Activated CD4-positive, alpha-beta T cell treated with anti-CD3 and anti-CD28 coated beads, Interleukin-2, Interleukin-6, amounts not matched to agents 100 ng/mL and 50 ng/mL, durations not matched to agents 16 hours and 8 hours (primary cell): ENCODE measurements at regions not wholly inside any gene's neighbourhood (a gene's known extent, or its start where the extent isn't known, plus 50 kb on each side); places are given as distances from the start of the nearest gene placed in this dataset.

Experiments
- DNase-seq: peaks from one replicate; pipeline ENCODE4 v3.0.0-alpha.2; 2020

GRCh38 chr14:104444159-104445030 lies 135.2 kb upstream of the C14orf180 start:
- DNase-seq: no peak

- DNase-seq: no peak
Observed at GRCh38 chr14:104445086-104445485, 134.5 kb upstream of the C14orf180 start.

DNA sequence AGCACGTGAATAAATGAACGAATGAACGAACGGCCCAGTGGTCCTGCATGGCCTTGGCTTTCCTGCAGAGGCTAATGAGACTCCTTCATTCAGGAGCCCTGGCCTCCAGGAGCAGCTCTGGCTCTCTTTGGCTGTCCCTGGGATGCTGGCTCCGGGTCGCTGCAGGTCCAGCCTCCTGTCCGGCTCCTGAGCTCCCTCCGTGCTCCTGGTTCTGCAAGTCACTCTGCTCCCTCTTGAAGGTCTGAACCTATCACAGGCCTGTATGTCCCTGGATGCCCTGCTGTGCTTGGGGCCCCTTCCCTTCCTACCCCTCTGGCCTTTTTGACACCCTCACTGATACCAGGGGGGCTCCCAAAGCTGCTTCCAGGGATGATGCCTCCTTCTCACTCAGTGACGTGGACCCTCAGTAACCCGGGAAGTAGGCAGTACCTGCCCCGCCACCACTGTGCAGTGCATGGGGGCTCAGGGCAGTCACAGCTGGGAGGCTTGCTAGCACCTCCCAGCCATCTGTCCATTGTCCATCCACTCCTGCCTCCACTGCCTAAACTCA lies 133.7 kb upstream of the C14orf180 start:
- DNase-seq: no peak

- no peak for DNase-seq
Observed at GRCh38 chr14:104446611-104447010, 133.0 kb upstream of the C14orf180 start.

DNA sequence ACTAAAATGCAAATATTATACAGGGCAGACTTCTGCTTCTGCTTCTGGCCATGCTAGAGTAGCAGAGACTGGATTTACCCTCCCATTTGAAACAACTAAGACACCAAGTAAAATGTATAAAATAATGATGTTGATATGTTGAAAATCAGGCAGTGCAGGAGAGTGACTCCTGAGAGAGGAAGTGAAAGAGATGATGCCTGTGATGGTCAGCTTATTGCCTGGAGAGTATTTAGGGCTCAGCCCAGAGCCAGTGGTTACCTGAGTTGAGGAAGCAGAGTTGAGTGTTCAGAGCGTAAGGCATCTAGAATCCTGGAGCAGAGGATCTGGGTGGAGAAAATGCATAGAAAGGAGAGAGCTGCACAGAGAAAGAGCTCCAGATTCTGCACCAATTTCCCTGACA lies 131.8 kb upstream of the C14orf180 start:
- DNase-seq: no peak

GRCh38 chr14:104448321-104448720 lies 131.2 kb upstream of the C14orf180 start:
- no peak for DNase-seq

GRCh38 chr14:104448721-104449120 lies 130.8 kb upstream of the C14orf180 start:
- DNase-seq: no peak

- DNase-seq: no peak
Observed at GRCh38 chr14:104450811-104451401, 128.7 kb upstream of the C14orf180 start.

- DNase-seq: no peak
Observed at GRCh38 chr14:104451474-104451873, 128.1 kb upstream of the C14orf180 start.

DNA sequence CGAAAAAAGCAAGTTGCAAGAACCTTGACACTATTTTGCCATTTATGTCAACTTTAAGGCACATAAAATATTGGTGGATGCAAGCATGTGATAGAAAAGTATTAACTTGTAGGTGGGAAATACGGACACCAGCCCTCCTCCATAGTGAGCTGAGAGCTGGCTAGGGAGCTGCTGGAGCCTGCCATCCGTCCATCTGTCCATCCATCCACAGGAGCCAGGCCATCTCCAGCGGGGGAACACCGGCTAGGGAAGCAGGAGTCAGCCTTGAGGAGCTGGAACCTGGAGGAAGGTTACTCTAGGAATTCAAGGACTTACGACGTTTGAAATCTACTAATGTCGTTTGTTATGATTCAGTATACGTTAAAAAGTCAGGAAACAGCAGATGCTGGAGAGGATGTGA lies 120.7 kb upstream of the C14orf180 start:
- DNase-seq: no peak

DNA sequence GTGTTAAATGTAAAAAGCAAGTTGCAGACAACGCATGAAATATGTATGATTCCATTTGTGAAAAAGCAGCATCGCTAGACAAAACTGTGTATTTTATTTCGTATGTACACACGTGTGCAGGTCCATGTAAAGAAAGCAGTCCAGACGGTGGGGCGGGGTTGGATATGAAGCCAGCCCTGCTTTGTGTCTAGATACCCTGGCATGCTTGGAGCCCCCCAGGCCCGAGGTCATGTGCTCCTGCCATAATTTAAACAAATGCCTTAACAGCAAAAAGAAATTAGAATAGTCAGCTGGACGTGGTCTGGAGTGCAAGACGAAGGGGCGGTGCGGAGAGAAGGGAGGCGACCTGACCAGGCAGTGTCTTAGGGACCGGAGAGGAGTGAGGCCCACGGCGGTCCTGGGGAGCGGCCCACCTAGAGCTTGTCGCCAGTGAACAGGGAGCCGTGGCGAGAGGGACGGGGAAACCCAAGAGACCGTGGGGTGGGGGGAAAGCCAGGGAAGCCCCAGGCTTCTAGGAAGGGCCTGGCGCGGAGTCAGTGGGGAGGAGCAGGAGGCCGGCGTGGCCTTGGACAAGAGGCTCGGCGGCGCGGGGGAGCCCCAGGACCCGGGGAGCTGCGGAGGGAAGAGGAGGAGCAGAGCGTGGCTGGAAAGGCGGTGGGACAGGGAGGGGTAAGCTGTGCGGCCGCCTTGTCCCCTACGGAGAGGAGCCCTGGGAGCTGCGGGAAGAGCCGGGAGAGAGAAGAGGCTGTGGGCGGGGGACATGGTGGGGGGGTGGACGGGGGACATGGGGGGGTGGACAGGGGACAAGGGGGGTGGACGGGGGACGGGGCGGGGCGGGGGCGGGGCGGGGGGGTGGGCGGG lies 118.5 kb upstream of the C14orf180 start:
- no peak for DNase-seq

DNA sequence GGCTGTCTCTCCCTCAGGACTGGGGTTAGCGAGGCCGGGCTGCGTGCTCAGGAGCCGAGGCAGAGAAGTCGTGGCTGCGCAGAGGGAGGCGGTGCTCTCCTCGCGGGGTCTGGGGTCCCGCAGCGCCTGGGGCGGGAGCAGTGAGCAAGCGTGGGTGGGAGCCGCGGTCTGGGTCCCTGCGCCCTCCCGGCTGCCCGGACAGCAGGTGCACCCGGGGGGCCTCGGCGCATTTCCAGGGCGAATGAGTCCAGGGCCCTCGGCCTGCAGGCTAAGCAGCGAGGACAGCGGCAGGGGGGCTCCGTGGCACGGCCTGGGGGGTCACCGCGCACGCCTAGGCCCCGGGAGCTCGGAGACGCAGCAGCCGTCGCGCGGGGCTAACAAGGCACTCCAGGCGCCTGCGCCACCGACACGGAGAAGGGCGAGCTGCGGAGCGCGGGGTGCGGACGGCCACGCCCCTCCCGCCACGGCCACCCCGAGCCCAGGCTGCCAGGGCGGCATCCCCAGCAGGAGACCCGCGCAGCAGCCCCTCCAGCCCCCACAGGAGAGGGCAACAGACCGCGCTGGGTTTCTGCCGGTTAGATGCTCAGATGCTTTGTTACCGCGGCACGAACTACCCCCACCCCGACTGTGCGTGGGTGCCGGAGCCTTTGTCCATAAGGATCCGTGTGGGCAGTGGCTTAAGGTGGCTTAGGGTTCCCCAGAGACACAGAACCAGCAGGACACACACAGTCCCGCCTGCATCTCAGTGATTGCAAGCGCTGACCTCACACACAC lies 117.7 kb upstream of the C14orf180 start:
- DNase-seq: no peak

- no peak for DNase-seq
Observed at GRCh38 chr14:104462651-104463630, 116.6 kb upstream of the C14orf180 start.

DNA sequence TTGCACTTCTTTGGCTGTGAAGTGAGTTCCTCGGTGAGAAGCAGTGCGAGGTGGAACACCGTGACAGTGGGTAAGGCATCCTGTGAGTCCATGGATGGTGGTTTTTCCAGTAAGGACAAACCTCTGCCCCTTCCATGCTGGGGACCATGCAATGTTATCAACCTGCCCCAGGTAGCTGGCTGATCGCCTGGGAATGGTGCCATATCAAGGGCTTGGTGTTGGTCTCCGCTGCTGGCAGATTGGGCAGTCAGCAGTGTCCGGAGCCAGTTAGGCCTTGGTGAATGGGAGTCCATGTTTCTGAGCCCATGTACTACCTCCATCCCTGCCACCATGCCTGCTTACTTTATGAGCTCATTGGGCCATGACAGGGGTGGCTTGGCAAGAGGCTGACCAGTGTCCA lies 114.7 kb upstream of the C14orf180 start:
- no peak for DNase-seq

- DNase-seq: no peak
Observed at GRCh38 chr14:104465482-104466390, 113.8 kb upstream of the C14orf180 start.

- DNase-seq: no peak
Observed at GRCh38 chr14:104467236-104467635, 112.3 kb upstream of the C14orf180 start.

GRCh38 chr14:104467641-104468040 lies 111.9 kb upstream of the C14orf180 start:
- no peak for DNase-seq

DNA sequence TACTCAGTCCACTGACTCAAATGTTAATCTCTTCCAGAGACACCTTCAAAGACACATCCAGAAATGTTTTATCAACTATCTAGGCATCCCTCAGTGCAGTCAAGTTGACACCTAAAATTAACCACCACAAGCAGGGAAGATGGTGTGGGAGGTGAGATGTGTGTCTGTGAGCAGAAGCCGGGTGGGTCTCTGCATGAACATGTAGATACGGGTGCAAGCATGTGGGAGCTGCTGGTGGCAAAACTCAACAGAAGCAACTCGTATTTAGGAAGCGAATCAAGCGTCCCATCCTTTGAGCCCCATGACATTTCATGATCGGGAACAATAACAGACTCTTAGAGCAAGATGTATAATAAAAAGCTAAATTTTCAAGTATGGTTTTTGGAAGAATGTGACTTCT lies 110.0 kb upstream of the C14orf180 start:
- DNase-seq: no peak

DNA sequence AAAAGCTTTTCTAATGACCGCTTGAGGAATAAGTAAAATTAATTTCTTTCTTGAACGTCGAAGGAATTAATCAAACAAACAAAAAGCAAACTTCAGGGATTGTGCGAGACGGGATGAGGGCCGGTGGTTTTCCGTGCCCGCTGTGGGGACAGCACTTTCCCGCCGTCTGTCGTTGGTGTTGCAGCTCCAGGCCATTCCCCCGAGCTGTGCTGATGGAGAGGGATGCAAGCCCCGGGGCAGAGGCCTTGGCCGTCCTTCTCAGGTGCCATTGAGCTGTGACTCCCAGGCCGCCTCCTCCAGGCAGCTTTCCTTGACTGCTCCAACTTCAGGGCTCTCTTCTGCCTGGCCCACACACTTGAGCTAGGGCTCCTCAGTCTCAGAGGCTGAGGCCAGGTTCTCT lies 109.0 kb upstream of the C14orf180 start:
- DNase-seq: no peak

GRCh38 chr14:104471114-104471513 lies 108.5 kb upstream of the C14orf180 start:
- DNase-seq: no peak
